GM19238 (cell line): ENCODE measurements at regions not wholly inside any gene's neighbourhood (a gene's known extent, or its start where the extent isn't known, plus 50 kb on each side); places are given as distances from the start of the nearest gene placed in this dataset.
"Not testable (repeated sequence)": the region's sequence is repeated elsewhere in the genome, so short reads cannot be mapped to it uniquely, and the experiment has no call there.

Source experiments
- DNase-seq: peaks from one replicate; pipeline ENCODE4 v3.0.0; 2011; ENCODE audit warnings: low spot score; ENCODE audit not compliant: insufficient read length

- DNase-seq = no peak
These were observed 419.1 kb upstream of the KLHL4 start for GRCh38 chrX:87098477-87098876.

GRCh38 chrX:87105131-87105530, 412.5 kb upstream of the KLHL4 start:
- DNase-seq = no peak

DNA sequence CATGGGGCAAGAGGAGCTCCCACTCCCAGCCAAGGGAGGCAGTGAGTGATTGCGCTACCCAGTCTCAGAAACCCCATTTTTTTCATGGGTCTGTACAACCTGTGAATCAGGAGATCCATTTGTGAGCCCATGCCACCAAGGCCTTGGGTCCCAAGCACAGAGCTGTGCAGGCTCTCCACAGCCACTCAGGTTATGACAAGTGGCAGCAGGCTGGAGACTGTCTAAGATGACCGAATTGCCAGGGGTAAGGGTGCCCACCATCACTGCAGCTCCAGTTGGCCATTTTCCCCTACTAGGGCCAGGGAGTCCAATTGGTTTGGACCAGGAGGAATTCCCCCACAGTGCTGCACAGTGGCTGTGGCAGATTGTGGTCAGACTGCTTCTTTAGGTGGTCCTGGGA, 407.5 kb upstream of the KLHL4 start:
- no peak for DNase-seq

GRCh38 chrX:87140800-87141483, 376.7 kb upstream of the KLHL4 start:
- no peak for DNase-seq

DNA sequence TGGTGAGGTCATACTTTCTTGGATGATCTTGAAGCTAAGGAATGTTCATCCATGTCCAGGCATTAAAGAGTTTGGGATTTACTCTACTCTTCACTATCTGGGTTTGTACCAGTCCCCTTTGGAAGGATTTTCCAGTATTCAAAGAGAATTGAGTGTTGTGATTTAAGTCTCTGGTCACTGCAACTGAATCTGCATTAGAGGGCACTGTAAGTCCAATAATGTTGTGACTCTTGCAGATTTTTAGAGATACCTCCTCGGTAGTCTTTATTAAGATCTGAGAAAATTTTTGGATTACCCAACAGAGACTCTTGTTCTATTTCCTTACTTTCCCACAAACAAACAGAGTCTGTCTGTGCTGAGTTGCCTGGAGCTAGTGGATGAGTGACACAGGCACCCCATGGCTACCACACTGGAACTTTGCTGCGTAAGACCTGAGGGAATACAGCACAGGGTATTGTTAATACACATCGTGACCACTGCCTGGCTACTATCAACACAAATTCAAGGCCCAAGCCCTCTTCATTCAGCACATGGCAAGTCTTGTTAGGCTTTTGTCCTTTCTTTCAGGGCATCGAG, 357.1 kb upstream of the KLHL4 start:
- no peak for DNase-seq

DNA sequence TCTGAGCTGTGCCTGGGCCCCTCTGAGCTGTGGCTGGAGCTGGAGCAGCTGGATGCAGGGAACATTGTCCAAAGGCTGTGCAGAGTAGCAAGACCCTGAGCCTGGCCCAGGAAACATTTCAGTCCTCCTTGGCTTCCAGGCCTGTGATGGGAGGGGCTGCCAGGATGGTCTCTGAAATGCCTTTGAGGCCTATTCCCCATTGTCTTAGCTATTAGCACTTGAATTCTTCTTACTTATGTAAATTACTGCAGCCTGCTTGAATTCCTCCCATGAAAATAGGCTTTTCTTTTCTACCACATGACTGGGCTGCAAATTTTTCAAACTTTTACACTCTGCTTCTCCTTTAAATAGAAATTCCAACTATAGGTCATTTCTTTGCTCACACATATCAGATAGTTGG, 349.8 kb upstream of the KLHL4 start:
- DNase-seq = no peak

GRCh38 chrX:87178009-87178408, 339.6 kb upstream of the KLHL4 start:
- not testable (repeated sequence) for DNase-seq
